ENCODE measurements at regions not wholly inside any gene's neighbourhood (a gene's known extent, or its start where the extent isn't known, plus 50 kb on each side); places are given as distances from the start of the nearest gene placed in this dataset.
A peak's percentile ranks its signal among the peaks of the same experiment; 100 is the strongest.

- TF ChIP-seq CTCF (IDR thresholded peaks at IDR 0.05) (peak in 2 of 3 donors; percentile 32 to 46), POLR2A (IDR thresholded peaks at IDR 0.05) (no peak)
Observed at GRCh38 chr11:30143098-30143705, 87.6 kb upstream of the FSHB start.
